T-helper 1 cell treated with Interleukin-12 subunit alpha and Interleukin-12 subunit beta and Interleukin-4 antibody, amounts not matched to agents 30 ng/mL and 1 ng/mL, for 36 hours (primary cell): ENCODE measurements at regions not wholly inside any gene's neighbourhood (a gene's known extent, or its start where the extent isn't known, plus 50 kb on each side); places are given as distances from the start of the nearest gene placed in this dataset.

ENCODE experiments used
- intact Hi-C: fragments of 100-400 bp; cut with micrococcal nuclease; formaldehyde crosslinking; loops from one replicate; pipeline ENCODE4 v1.15.1; 2024

- intact Hi-C loops, result no loop called here
Observed at GRCh38 chr16:86450691-86451090, 59.6 kb upstream of the FOXF1 start.

- intact Hi-C loops, result no loop called here
Observed at GRCh38 chr16:86452451-86452850, 57.9 kb upstream of the FOXF1 start.

- intact Hi-C loops, result no loop called here
Observed at GRCh38 chr16:86455116-86455515, 55.2 kb upstream of the FOXF1 start.

- intact Hi-C loops, result no loop called here
Observed at GRCh38 chr16:86455640-86456039, 54.7 kb upstream of the FOXF1 start.

GRCh38 chr16:86457501-86458148 lies 52.7 kb upstream of the FOXF1 start:
- intact Hi-C loops, result no loop called here

- intact Hi-C loops, result no loop called here
Observed at GRCh38 chr16:86458149-86458777, 52.1 kb upstream of the FOXF1 start.

- intact Hi-C loops, result no loop called here
Observed at GRCh38 chr16:86459266-86459665, 51.1 kb upstream of the FOXF1 start.
